ENCODE measurements at regions not wholly inside any gene's neighbourhood (a gene's known extent, or its start where the extent isn't known, plus 50 kb on each side); places are given as distances from the start of the nearest gene placed in this dataset.

DNA sequence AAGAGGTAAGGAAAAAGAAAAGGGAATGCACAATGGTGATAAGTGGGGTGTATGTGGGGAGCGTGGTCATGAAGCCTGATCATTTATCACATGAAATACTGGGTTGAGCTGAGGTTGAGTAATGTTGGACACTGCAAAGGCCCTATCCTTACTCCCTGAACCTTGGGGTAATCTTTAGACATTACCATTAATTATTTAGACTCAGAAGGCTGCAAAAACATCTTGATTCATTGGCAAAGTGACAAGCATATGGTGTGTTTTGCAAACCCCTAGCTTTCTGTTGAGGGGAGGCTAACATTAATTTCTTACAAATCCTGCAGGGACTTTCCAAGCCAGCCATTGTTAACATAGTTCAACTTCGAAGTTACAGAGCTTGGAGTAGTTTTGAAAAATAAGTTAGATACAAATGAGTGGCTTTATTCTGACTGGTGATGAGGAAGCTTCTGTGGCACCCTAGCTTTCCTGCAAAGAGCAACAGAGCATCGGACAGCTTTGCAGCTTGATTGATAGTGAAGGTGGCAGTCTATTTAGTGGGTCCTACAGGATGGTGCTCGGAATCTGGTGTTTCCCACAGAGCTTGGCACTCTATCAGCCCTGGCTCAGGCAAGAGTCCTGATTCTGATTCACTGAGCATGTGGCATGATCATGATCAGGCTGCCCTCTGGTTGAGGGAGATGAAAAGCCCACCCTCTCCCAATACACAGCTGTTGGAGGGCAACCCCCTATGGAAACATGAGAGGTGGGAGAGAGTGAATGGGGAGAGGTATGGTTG is 153.7 kb upstream of the NPVF start:
- Histone ChIP-seq H3K4me1 (no peaks in the 10 kb centered on the region), H3K9me3 (ENCODE audit: control insufficient read depth, low read length) (no peaks in the 10 kb centered on the region), H2AFZ (no peak overlapping the region), H3K27ac (no peak overlapping the region), H3K79me2 (no peaks in the 10 kb centered on the region), H3K4me3 (ENCODE audit: low read depth, low read length) (no peak overlapping the region), H3K36me3 (ENCODE audit: control insufficient read depth, insufficient read depth, low read length) (no peaks in the 10 kb centered on the region), H3K9ac (no peak overlapping the region), H3K4me2 (ENCODE audit: low read length) (no peak overlapping the region), H3K27me3 (ENCODE audit: control insufficient read depth, insufficient read depth, low read length) (no peaks in the 10 kb centered on the region)
- TF ChIP-seq, protein P1, sequence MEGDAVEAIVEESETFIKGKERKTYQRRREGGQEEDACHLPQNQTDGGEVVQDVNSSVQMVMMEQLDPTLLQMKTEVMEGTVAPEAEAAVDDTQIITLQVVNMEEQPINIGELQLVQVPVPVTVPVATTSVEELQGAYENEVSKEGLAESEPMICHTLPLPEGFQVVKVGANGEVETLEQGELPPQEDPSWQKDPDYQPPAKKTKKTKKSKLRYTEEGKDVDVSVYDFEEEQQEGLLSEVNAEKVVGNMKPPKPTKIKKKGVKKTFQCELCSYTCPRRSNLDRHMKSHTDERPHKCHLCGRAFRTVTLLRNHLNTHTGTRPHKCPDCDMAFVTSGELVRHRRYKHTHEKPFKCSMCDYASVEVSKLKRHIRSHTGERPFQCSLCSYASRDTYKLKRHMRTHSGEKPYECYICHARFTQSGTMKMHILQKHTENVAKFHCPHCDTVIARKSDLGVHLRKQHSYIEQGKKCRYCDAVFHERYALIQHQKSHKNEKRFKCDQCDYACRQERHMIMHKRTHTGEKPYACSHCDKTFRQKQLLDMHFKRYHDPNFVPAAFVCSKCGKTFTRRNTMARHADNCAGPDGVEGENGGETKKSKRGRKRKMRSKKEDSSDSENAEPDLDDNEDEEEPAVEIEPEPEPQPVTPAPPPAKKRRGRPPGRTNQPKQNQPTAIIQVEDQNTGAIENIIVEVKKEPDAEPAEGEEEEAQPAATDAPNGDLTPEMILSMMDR (IDR thresholded peaks at IDR 0.05), result no peak

DNA sequence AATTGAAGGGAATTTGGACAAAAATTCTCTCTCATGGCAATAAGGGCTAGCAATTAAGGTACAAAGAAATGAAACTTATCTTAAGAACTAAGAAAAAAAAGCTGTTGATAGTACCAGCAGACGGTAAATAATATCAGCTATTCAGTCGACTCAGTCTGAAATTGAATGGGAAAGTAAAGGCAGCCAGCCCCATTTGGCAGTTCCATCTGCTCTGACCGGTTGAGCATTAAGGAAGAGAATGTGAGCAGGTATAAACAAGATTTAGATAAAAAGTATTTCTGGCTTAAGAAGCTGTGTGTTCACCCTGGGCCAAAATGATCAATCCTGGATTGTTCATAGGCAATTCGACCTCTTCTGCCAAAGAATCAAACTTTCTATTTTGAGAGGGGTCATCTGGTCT is 154.6 kb upstream of the NPVF start:
- H3K27ac ChIP-seq, result no peak overlapping the region
- H3K4me3 ChIP-seq (ENCODE audit: low read depth, low read length), result no peak overlapping the region
- H3K36me3 ChIP-seq (ENCODE audit: control insufficient read depth, insufficient read depth, low read length), result no peaks in the 10 kb centered on the region
- H2AFZ ChIP-seq, result no peak overlapping the region
- no peak overlapping the region for H3K9ac ChIP-seq
- no peak overlapping the region for H3K4me2 ChIP-seq (ENCODE audit: low read length)
- H3K79me2 ChIP-seq, result no peaks in the 10 kb centered on the region
- H3K4me1 ChIP-seq, result no peaks in the 10 kb centered on the region
- no peaks in the 10 kb centered on the region for H3K27me3 ChIP-seq (ENCODE audit: control insufficient read depth, insufficient read depth, low read length)
- H3K9me3 ChIP-seq (ENCODE audit: control insufficient read depth, low read length), result no peaks in the 10 kb centered on the region
- TF ChIP-seq, protein P1 (IDR thresholded peaks at IDR 0.05), result no peak

DNA sequence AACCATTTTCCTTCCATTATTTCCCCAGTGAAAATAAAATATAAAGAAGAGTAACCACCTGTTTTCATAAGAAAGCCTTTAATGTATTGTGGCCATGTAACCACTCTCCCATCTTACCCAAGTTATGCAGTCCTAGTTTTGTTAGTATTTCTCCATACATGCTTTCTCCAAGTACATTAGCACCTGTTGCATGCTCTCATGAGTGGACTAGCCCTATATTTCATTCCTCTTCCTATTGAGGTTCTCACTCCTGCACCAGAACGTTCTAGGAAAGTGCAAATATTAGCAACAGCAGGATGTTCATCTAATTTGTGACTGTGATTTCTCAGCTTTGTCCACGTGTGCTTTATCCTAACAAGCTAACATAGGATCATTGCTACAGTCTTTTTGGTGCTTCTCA is 155.1 kb upstream of the NPVF start:
- H3K27me3 ChIP-seq (ENCODE audit: control insufficient read depth, insufficient read depth, low read length), result no peaks in the 10 kb centered on the region
- H3K79me2 ChIP-seq, result no peaks in the 10 kb centered on the region
- TF ChIP-seq, protein P1 (IDR thresholded peaks at IDR 0.05), result no peak
- no peak overlapping the region for H2AFZ ChIP-seq
- H3K4me1 ChIP-seq, result no peaks in the 10 kb centered on the region
- H3K36me3 ChIP-seq (ENCODE audit: control insufficient read depth, insufficient read depth, low read length), result no peaks in the 10 kb centered on the region
- H3K4me2 ChIP-seq (ENCODE audit: low read length), result no peak overlapping the region
- no peak overlapping the region for H3K9ac ChIP-seq
- no peak overlapping the region for H3K27ac ChIP-seq
- no peaks in the 10 kb centered on the region for H3K9me3 ChIP-seq (ENCODE audit: control insufficient read depth, low read length)
- no peak overlapping the region for H3K4me3 ChIP-seq (ENCODE audit: low read depth, low read length)

DNA sequence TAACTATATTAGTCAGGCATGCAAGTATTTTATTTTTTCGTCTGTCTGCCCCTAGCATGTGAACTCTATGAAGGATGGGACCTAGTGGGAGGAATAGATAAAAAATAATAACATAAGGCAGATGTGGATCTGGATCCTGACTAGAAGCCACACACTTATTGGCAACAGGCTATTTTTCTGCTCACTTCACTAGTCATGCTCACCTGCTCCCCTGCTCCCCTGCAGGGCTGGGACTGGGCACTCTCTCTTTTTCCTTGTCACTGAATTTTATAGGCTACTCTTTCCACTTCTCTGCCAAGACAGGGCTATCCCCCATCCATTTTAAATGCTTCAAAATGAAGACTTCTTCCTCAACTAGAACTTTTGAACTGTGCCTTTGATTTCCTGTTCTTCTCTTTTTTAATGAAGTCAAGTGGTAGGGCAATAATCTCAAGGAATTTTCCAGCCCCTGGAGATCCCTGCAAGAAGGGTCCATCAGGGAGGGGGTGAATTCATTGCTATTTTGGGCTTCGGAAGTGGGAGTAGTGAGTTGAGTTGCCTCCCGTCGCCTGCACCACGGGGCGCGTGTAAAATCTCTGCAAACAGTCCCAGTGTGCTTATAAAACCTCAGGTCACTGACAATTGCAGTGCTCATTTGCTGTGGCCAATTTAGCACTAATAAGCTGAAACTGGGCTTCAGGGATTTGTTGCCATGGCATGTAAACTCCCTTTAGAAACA is 156.7 kb upstream of the NPVF start:
- no peaks in the 10 kb centered on the region for H3K4me1 ChIP-seq
- no peak overlapping the region for H3K4me3 ChIP-seq (ENCODE audit: low read depth, low read length)
- no peak overlapping the region for H3K27ac ChIP-seq
- H3K4me2 ChIP-seq (ENCODE audit: low read length), result no peak overlapping the region
- H3K36me3 ChIP-seq (ENCODE audit: control insufficient read depth, insufficient read depth, low read length), result no peaks in the 10 kb centered on the region
- no peak overlapping the region for H3K9ac ChIP-seq
- H2AFZ ChIP-seq, result no peak overlapping the region
- no peaks in the 10 kb centered on the region for H3K9me3 ChIP-seq (ENCODE audit: control insufficient read depth, low read length)
- no peaks in the 10 kb centered on the region for H3K27me3 ChIP-seq (ENCODE audit: control insufficient read depth, insufficient read depth, low read length)
- TF ChIP-seq, protein P1 (IDR thresholded peaks at IDR 0.05), result no peak
- H3K79me2 ChIP-seq, result no peaks in the 10 kb centered on the region
